HUDEP-2 (cell line): ENCODE measurements at regions not wholly inside any gene's neighbourhood (a gene's known extent, or its start where the extent isn't known, plus 50 kb on each side); places are given as distances from the start of the nearest gene placed in this dataset.
A peak's percentile ranks its signal among the peaks of the same experiment; 100 is the strongest.

ENCODE experiments used
- DNase-seq, 76 experiments: peaks; one replicate each; lab custom pipeline; 2025; ENCODE audit not compliant: unreplicated experiment in 76 of 76; lab: John Stamatoyannopoulos, UW

DNA sequence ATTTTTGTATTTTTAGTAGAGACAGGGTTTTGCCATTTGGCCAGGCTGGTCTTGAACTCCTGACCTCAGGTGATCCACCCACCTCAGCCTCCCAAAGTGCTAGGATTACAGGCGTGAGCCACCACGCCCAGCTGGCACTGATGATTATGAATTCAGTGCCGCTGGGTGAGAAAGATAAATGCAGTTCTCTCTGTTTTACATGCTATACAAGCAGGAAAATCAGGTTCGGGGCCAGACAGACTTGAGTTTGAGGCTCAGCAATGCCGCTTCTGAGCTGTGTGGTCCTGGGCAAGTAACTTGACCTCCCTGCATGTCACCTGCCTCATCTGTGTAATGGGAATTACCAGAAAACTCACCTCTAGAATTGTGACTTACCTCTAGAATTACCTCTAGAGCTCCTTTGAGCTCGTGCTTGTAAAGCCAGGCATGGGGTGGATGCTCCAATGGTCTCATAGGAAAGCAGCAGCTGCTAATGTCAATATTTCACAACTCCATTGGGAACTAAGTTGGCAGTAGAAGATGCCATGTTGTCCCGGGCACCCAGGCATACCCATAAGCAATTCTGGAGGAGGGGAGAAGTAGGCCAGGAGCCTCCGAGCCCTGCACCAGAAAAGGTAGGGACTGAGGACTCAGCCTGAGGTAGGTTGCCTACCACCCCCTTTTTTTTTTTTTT lies 119.8 kb upstream of the SLC25A33 start:
- no peak for DNase-seq

DNA sequence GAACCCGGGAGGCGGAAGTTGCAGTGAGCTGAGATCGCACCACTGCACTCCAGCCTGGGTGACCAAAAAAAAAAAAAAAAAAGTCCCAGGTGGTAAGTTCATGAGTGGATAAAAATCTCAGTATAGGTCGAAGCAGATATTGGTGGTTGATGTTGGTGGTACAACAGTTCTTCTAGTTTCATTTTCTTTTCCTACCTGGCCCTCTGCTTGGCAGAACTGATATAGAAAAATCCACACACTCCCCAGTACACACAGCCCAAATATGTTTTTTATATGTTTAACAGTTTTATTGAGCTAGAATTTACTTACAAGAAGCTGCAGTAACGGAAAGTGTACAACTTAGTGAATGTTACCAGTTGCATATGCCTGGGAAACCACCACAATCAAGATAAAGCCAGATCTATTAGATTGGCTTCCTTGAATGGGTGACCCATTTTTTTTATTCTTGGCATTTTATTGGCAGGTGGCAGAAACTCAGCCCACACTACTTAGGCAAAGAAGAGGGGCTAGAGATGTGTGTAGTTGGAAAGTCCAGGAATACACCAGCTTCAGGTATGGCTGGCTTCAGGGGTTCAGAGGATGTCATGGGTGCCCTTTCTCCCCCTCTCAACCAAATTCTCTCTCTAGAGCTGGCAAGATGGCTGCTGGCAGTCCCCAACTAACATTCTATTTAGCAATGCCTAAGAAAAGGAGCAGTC lies 118.3 kb upstream of the SLC25A33 start:
- DNase-seq = no peak

DNA sequence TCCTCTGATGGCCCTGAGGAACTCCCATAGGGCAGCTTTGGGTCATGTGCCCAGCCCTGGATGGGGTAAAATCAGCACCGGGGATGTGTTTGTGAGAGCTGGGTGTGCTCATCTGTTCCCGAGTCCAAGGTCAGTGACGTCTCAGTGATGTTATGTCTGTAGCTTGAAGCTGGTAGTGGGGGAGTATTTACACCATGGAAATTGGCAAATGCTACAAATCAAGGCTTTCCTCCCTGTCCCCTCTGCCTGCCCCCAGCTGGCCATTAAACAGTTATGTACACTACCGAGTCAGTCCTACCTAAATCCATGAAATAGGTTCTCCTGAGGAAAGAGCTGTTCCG lies 117.8 kb upstream of the SLC25A33 start:
- DNase-seq = no peak

DNA sequence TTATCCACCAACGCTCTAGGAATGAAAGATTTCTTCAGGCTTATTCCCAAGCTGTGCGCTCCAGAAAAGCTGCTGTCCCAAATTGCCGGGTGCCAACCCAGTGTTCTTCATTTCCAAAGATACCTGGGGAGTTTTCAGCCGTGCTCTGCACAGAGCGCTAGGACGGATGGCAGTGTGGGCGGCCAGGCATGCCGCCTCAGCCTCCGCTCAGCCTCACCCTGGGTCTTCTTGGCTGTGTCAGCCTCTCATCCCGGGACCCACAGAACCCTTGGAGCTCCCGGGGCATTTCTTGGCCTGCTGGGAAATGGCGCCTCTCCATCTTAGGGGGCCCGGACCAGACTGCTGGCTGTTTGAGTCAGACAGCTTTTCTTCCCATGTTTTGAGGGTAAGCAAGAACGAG lies 116.9 kb upstream of the SLC25A33 start:
- no peak for DNase-seq

DNA sequence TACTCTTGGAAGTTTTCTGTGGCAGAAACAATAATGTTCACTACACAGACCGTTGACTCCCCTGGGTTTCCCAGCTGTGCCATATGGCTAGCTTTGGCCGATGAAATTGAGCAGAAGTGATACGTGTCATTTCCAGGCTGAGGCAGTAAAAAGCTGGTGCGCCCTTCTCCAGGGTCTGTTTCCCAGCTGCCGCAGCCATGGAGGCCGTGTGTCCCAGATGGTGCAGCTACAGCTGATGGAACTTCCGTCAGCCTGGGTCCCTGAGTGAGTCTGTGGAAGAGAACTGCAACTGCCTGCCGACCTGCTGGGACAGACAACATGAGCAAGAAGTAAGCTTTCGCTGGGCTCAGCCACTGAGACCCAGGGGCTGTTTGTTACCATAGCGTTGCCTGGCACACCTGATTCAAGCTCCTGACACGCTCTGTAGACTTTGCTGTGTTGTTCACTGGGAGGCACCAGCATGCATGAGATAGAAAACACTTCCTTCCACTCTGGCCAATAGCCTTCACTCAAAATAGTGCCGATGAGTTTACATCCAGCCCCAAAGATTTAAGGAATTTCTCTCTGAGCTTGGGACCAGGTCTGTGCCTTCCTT lies 116.3 kb upstream of the SLC25A33 start:
- DNase-seq = no peak

DNA sequence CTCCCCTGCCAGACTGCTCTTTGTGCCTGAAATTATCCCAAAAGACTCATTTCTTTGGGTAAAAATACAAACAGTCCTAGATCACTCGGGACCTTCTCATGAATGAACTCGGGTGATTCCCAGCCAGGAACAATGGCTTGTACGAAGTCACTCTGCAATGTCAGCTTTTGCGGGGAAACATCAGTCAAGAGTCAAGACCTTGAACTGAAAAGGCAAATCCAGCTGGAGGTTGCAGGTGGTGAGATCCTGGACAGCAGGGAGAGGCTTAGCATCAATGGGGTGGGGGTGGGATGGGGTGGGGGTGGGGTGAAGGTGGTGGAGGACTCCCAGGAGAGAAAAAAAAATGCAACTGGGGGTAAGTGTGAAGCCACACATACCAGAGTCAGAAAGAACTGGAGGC lies 115.0 kb upstream of the SLC25A33 start:
- DNase-seq = no peak

DNA sequence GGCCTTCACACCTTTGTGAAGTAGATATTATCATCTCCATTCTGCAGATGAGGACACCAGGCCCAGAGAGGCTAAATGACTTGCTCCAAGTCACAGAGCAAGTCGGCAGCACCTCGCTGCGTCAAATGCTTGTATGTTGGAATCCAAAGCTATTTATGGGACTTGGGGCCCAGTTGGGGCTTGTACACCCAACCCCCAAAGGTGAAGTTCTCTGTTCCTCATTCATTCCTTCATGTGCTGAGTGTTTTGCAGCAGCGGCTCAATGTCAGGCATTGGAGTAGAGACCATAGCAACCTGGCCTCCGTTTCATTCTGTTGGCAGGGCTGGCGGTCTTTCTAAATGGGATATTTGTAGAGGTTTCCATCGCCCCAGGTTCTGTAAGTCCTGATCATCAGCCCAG lies 113.4 kb upstream of the SLC25A33 start:
- DNase-seq = no peak

DNA sequence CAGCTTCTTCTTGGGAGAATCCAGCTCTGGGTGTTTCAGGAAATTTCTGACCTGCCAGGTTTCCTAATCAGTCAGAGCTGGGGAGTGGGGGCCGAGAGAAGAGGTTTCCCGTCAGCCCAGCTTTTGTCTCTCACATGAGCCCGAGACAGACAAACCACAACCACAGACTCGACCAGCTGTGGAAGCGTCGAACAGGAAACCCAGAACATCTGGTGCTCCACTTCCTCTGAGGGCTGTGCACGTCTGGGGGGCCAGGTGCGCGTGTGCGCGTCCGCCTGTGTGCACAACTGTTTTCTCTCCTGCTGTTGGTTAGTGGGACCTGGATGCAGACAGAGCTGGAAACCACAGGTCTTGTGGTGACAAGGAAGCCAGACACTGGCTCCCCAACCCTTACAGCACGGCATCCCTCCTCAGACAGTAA lies 113.0 kb upstream of the SLC25A33 start:
- no peak for DNase-seq

DNA sequence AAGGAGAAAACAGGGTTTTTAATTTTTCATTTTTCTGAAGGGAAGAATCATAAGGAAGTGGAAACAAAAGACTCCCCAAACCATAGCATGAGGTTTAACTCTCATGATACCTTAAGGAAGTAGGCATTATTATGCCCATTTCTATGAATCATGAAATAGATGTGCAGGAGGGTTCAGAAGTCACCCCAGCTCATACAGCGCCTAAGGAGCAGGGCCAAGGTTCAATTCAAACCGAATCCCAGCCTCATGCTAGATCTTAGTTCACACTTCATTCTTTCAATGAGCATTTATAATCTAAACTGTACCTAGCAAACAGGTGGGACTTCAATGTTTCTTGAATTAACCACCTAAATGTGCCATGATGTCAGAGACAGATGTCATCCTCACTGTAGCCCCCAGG lies 111.9 kb upstream of the SLC25A33 start:
- no peak for DNase-seq

DNA sequence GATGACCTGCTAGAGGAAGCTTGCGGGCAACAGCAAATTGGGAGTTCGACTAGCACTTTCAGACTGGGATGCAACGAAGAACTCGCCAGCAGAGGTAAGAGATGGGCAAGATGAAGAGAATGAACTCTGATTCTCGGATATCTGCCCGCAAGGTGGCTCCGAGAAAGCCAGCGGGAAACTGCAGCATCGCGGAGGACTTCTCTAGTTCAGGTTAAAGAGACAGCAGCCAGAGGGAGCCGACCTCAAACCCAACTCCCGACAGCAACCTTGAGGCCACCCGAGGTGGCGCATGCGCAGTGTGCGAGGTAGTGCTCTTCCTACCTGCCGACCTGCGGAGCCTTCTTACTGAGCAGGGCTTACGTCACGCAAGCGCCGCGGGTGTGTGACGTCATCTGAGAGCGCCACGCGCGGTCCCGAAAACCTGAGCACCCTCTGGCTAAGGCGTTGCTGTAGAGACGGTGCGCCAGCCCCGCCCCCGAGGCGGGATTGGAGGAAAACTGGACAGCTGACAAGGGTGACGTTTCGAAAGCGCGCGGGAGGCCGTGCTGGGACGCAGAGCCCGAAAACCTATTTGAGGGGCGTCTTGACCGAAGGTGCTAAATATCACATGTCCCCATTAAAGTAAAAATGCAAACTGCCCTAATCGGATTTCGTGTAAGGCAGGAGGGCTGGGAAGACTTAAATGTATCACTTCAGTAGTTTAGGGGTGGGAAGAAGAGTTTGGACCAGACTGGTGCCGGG lies 110.5 kb upstream of the SLC25A33 start:
- DNase-seq = peak; percentile 74 to 99 (median 97)

DNA sequence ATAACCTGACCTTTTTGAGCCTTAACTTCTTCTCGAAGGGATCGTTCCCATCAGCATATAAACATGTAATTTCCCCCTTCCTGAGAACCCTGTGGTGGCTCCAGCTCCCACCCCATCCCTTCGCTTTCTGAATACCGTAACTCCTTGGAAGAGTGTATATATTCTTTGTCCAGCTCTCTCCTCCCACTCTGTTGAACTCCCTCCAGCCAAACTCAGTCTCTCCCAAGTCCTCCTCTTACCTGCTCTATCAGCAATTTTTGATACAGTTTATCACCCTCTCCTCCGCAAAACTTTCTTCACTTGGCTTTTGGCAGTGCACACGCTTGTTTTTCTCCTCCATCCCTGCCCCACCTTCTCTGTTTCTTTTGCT lies 109.9 kb upstream of the SLC25A33 start:
- peak in 1 of 76 experiments; percentile 22 for DNase-seq

DNA sequence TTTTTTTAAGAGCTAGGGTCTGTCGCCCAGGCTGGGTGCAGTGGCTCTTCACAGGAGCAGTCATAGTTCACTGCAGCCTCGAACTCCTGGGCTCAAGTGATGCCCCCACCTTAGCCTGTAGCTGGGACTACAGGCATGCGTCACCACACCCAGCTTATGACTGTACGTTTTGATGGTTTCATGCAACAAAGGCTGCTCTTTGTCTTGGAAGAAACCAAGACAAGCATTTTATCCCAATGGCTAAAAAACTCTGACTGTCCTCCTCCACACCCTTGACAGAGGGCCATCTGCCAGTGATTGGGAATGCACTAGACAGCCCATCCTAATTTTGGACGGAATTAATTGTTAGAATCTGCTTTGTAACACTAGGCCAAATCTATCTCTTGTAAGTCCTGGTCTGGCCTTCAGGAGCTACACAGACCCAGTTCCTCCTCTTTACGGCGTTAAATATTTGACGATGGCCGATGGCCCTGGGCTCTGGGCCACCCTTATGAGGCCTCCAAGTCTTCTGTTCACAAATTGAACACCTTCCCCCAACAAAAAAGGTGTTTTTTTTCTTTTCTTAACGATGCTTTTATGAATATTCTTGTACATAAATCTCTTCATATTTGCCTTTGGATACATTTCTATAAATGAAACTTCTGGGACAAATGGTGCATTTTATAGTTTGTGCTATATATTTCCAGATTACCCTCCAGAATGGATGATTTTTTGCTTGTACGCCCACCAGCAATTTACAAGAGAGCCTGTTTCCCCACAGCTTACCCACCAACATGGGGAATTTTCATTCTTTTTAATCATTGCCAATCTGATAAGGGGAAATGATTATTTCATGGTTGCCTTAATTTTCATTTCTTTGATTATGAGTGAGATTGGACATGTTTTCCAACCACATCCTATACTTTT lies 104.8 kb upstream of the SLC25A33 start:
- no peak for DNase-seq

DNA sequence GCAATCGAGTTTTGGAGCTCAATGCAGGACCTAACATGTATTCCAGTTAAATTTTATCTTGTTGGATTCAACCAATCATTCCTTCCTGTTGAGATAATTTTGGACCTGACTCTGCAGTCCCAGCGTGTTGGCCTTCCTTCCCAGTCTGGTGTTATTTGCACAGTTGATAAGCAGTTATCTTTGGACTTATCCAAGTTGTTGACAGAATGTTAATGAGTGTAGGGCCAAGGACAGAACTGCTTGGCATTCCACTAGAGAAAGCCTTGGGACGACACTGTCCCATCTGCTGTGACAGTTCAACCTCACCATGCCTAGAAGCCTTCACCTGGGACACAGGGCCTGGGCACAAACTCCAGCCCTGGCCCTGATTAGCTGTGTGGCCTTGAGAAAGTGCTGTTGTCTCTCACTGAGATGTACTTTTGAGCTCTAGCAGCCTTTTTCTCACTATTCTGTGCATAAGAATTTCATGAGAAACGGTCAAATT lies 104.1 kb upstream of the SLC25A33 start:
- DNase-seq = no peak

DNA sequence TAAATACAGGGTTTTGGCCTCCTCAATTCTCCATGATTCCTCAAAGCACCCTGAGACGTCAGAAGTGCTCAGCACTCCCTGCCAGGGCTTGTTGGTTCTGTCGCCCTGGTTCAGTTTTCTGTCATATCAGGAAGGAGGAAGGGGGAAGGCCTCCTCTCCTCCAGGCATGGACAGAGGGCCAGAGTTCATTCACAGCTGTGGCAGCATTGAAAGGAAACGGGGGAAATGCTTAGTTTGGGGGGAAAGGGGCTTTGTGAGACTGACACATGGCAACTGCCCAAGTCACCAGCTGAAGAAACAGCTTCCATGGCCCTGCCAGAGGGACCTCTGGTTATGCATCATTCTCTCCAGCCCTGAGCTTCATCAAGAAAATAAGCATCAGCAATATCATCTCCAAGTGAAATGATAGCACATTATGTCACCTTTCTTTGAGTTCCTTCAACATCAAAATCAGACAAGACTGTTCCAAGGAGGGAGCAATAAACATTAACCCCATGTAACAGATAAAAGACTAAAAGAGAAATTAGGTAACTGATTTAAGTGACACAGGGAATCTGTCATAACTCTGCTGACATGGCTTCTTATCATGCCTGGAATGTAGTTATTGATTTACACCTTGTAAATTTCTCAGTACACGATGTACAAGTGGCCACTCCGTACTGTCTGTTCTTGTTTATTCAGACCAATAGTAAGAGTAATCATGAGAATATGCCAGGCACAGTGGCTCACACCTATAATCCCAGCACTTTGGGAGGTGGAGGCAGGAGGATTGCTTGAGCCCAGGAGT lies 103.2 kb upstream of the SLC25A33 start:
- DNase-seq = no peak

DNA sequence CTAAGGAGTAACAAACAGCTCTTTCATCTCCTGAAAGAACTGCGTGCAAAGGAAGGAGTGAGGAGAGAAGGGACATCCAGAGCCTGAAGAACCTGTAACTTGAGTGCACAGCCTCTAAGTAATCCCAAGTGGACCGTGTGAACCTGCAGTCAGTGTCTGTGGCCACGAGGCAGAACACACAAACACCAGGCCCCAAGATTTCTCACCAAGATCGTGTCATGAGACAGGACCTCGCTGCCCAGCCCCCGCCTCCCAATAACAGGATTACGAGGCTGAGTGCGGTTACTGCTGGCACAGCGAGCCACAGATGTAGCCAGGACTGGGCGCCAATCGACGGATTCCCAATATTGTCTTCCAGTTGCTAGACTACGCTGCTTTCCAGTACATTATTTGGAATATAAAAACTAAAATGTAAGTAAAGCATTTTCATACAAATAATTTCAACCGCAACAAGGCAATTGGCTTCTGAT lies 101.3 kb upstream of the SLC25A33 start:
- no peak for DNase-seq

DNA sequence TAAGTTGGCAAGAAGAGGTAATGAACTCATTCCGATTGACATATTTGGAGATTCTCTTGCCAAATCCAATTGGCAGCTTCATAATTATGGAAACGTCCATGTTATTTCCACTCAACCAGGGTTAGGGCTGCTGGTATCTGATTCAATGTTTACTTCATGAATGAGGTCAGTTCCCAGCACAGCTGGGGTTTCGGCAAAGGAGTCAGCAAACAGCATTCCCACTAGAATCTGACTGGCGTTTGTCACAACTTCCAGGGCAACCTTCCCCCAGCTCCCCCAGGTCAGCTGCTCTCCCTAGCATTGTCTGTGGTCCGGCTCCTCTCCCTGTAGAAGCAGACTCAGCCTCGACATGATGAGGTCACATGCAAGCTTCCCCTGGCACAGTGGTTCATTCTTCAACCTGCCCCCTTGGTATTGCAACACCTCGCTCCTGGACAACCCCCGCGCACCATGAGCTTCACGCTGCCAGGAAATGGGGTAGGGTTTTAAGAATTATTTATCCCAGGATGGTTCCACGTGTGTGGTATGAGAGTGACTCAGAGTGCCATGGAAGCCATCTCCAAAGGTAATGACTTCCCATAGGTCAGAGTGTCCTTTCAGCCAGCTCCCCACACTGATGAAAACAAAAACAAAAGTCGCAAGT lies 100.7 kb upstream of the SLC25A33 start:
- no peak for DNase-seq

DNA sequence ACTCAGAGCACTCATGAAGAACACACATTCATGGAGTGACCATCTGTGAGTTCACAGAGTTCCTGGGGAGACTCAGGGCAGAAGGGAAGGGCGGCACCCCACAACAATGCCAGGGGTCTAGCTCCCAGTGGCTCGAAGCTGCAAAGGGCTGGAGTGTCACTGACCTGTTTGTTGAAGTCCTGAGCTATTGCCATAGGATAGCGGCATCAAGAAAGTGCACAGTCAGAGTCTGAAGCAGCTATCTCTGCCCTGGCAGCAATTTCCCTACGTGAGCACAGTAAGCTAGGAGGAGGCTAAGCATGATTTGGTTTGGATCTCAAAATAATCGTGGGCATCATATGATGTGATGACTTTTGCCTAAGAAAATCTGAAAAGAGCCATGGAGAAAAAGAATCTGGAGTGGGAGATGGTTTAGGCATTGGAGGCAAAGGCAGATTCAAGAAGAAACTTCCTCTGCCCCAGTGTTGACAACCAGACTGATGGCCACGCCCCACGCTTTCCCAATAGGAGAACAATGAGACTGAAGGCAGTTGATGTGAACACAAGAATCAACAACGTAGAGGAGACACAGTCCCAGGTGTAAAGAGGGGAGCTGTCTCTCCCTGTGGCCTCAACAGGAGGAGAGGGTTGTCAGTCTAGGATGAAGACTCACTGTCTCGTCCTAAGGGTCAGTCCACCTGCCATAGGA lies 100.0 kb upstream of the SLC25A33 start:
- DNase-seq = no peak

DNA sequence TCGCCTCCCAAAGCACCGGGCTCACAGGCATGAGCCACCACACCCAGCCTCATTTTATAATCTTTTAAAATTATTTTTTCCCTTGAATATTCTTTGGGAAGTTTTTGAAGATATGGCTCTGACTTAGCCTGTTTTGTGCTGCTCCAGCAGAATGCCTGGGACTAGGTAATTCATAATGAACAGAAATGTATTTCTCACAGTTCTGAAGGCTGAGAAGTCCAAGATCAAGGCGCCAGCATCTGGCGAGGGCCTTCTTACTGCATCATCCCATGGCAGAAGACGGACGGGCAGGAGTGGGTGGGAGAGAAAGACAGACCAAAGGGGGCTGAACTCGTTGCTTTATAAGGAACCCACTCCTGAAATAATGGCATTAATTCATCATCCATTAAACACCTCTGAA lies 99.0 kb upstream of the SLC25A33 start:
- no peak for DNase-seq
